GM19395 (cell line): ENCODE measurements at regions not wholly inside any gene's neighbourhood (a gene's known extent, or its start where the extent isn't known, plus 50 kb on each side); places are given as distances from the start of the nearest gene placed in this dataset.
"Not testable (repeated sequence)": the region's sequence is repeated elsewhere in the genome, so short reads cannot be mapped to it uniquely, and the experiment has no call there.

Experiments
- ATAC-seq: cut with Tn5 transposase; IDR thresholded peaks from one replicate; pipeline ENCODE4 v1.9.1; 2021; ENCODE audit warnings: mild to moderate bottlenecking, moderate library complexity; ENCODE audit not compliant: unreplicated experiment

- ATAC-seq: no peak
Observed at GRCh38 chr21:31609081-31609480, 50.4 kb upstream of the SOD1 start.

GRCh38 chr21:31607791-31608190 is 51.7 kb upstream of the SOD1 start:
- no peak for ATAC-seq

- no peak for ATAC-seq
Observed at GRCh38 chr21:31606081-31606874, 53.2 kb upstream of the SOD1 start.

- no peak for ATAC-seq
Observed at GRCh38 chr21:31604591-31605190, 54.8 kb upstream of the SOD1 start.

GRCh38 chr21:31599563-31599962 is 59.9 kb upstream of the SOD1 start:
- ATAC-seq: no peak

GRCh38 chr21:31599013-31599412 is 60.5 kb upstream of the SOD1 start:
- ATAC-seq: no peak

GRCh38 chr21:31597683-31598082 is 61.8 kb upstream of the SOD1 start:
- no peak for ATAC-seq

GRCh38 chr21:31596055-31596454 is 63.4 kb upstream of the SOD1 start:
- ATAC-seq: no peak

- ATAC-seq: no peak
Observed at GRCh38 chr21:31594726-31595125, 64.8 kb upstream of the SOD1 start.

GRCh38 chr21:31594279-31594678 is 65.2 kb upstream of the SOD1 start:
- no peak for ATAC-seq

GRCh38 chr21:31592963-31593560 is 66.4 kb upstream of the SOD1 start:
- no peak for ATAC-seq

GRCh38 chr21:31592516-31592915 is 67.0 kb upstream of the SOD1 start:
- no peak for ATAC-seq

- no peak for ATAC-seq
Observed at GRCh38 chr21:31589820-31590219, 69.7 kb upstream of the SOD1 start.

GRCh38 chr21:31586118-31586517 is 73.4 kb upstream of the SOD1 start:
- ATAC-seq: no peak

- ATAC-seq: not testable (repeated sequence)
Observed at GRCh38 chr21:31583937-31584336, 75.6 kb upstream of the SOD1 start.

- ATAC-seq: no peak
Observed at GRCh38 chr21:31583498-31583897, 76.0 kb upstream of the SOD1 start.

- ATAC-seq: no peak
Observed at GRCh38 chr21:31580866-31581276, 78.6 kb upstream of the SOD1 start.

- no peak for ATAC-seq
Observed at GRCh38 chr21:31577271-31577670, 82.2 kb upstream of the SOD1 start.

GRCh38 chr21:31576428-31576827 is 83.1 kb upstream of the SOD1 start:
- no peak for ATAC-seq

GRCh38 chr21:31573217-31573616 is 86.3 kb upstream of the SOD1 start:
- ATAC-seq: no peak

- no peak for ATAC-seq
Observed at GRCh38 chr21:31571879-31572278, 87.6 kb upstream of the SOD1 start.
